ENCODE measurements at regions not wholly inside any gene's neighbourhood (a gene's known extent, or its start where the extent isn't known, plus 50 kb on each side); places are given as distances from the start of the nearest gene placed in this dataset.

DNA sequence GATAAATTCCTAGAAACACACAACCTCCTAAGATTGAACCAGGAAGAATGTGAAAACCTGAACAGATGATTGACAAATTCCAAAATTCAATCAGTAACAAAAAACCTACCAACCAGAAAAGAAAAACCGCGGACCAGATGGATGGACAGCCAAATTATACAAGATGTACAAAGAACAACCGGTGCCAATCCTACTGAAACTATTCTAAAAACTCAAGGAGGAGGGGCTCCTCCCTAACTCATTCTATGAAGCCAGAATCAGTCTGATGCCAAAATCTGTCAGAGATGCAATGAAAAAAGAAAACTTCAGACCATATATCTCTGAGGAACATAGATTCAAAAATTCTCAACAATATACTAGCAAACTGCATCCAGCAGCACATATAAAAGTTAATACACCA lies 262.4 kb upstream of the DAB1 start:
- DNase-seq = no peak

GRCh38 chr1:57683037-57683942 lies 259.4 kb upstream of the DAB1 start:
- DNase-seq = no peak

- no peak for DNase-seq
Observed at GRCh38 chr1:57678138-57678537, 254.3 kb upstream of the DAB1 start.

GRCh38 chr1:57675776-57676175 lies 251.9 kb upstream of the DAB1 start:
- DNase-seq = no peak

GRCh38 chr1:57674801-57675200 lies 250.9 kb upstream of the DAB1 start:
- no peak for DNase-seq

DNA sequence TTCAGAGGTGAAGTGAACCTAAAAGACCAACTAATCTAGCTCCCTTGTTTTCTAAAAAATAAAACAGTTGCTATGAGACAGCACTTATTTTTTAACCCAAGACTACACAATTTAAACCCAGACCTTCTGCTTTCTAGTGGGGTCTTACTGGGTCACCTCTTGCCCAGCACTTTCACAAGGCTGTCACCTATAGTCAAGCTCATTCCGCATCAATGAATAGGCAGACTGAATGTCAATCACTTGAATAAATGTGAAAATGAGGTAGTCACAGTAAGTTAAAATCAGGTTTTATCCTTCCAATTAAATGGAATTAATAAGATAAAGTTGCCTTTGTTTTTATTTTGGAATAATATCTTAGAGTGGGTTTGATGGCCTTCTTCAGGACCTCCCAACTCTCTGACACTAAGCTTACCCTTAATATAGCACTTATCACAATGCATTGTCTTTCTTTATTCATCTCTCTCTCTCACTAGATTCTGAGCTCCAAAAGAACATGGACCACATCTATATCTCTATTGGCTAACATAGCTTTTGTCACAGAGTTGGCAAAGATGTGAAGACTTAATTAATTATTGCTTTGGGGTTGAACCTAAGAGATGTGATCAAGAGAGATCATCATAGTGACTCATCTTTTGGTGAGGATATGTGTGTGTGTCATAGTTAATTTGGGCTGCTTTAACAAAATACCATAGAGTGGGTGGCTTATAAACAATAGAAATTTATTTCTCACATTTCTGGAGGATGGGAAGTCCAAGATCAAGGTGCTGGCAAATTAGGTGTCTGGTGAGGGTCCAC lies 248.7 kb upstream of the DAB1 start:
- no peak for DNase-seq

GRCh38 chr1:57671750-57672149 lies 247.9 kb upstream of the DAB1 start:
- DNase-seq = no peak

DNA sequence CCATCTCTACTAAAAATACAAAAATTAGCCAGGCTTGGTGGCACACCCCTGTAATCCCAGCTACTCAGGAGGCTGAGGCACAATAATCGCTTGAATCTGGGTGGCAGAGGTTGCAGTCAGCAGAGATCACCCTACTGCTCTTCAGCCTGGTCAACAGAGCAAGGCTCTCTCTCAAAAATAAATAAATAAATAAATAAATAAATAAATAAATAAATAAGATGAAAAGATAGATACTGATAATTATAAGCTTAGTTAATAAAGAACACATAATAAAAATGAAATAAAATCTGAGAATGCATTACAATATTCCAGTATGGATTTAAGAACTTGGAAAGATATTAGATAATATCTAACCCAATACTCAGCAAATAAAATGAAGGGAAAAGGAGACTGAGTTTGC lies 235.9 kb upstream of the DAB1 start:
- no peak for DNase-seq

DNA sequence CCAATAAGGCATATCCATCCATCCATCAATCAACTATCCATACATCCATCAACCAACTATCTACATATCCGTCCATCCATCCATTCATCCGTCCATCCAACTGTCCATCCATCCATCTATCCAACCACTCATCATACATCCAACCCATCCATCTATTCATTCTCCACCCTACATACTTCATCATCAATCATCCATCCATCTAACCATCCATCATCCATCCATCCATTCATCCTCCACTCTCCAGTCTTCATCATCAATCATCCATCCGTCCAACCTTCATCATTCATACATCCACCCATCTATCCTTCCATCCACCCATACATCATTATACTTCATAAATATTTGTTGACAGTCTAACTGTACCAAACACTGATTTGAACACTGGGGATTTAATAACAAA lies 231.3 kb upstream of the DAB1 start:
- no peak for DNase-seq

GRCh38 chr1:57644667-57645066 lies 220.8 kb upstream of the DAB1 start:
- DNase-seq = no peak

- DNase-seq = no peak
Observed at GRCh38 chr1:57638239-57638638, 214.4 kb upstream of the DAB1 start.

DNA sequence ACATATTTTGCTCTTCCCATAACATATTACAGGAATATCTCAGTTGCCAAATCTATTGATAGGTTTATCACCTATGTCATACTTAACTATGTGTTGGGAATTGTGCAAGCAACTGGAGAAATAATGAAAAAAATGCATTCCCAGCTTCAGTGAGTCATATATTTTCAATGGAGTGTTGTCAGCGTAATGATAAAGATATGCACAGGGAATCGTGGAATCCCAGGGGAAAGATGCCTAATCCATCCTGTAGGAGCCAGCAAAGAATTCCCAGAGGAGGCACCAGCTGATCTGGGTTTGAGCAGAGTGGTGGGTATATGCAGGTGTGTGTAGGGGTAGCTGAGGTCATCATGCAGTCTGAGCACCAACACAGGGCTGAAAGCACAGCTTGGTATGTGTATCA lies 213.3 kb upstream of the DAB1 start:
- no peak for DNase-seq

DNA sequence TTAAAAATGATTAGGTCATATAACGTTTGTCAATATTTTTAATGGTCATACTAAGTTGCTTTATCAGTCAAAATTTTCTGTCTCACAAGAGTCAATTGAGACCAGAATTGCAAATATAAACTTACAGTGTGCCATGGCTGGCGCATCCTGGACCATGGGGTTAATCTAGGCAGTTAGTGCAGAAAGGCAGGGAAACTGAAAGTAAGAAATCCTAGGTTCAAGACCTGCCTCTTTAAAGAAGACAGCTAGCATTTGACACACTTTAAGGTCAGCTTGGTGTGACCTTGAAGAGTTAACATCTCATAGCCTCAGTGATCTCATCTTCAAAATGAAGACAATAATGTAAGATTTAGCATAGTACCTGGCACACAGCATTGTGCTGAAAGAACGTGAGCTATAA lies 210.0 kb upstream of the DAB1 start:
- no peak for DNase-seq

DNA sequence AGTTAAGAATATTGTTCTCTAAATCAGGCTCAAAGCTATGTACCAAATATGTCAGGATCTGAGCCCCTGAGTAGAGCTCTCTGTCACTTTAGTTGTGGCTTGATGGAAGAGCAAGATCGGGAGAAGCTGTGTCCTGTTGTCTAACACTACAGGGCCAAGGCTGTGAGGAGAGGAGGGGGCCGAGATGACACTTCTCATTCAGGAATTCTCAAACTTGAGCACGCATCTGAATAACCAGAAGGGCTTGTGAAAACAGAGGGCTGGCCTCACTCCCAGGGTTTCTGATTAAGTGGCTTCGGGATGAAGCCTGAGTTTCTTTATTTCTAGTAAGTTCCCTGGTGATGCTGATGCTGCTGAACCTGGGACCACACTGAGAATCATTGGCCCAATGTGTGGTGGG lies 209.2 kb upstream of the DAB1 start:
- DNase-seq = no peak

- no peak for DNase-seq
Observed at GRCh38 chr1:57632401-57632800, 208.5 kb upstream of the DAB1 start.

GRCh38 chr1:57627612-57628011 lies 203.8 kb upstream of the DAB1 start:
- no peak for DNase-seq

DNA sequence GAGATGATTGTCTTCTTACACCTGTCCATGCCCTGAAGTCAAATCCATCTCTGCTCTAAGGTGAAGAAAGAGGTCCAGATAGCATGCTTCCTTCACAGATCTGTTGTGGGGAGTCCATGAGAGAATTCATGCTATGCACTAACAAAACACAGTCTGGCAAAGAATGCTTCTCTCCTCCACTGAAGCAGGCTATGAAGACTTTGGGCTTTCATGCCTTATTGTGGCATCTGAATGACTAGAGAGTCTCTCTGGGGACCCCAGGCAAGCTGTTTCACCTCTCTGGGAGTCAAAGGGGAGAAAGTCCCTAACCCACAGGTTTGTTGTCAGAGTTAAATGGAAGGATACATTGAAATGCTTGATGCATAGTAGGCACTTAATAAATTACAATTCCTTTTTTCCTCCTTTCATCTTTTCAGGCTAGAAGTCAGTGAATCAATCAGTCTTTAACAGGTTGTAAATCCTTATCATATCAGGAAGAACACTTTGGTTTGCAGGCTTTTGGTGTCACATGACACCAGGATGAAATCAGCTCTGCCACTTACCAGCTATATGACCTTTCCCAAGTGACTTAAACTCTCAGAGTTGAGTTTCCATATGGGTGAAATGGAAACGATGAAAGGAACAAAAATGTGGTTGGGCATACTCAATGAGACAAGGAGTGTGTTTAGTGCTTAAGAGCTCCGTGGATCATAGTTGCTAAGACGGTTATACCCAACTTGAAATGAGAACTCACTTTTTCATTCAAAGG lies 200.1 kb upstream of the DAB1 start:
- DNase-seq = no peak

DNA sequence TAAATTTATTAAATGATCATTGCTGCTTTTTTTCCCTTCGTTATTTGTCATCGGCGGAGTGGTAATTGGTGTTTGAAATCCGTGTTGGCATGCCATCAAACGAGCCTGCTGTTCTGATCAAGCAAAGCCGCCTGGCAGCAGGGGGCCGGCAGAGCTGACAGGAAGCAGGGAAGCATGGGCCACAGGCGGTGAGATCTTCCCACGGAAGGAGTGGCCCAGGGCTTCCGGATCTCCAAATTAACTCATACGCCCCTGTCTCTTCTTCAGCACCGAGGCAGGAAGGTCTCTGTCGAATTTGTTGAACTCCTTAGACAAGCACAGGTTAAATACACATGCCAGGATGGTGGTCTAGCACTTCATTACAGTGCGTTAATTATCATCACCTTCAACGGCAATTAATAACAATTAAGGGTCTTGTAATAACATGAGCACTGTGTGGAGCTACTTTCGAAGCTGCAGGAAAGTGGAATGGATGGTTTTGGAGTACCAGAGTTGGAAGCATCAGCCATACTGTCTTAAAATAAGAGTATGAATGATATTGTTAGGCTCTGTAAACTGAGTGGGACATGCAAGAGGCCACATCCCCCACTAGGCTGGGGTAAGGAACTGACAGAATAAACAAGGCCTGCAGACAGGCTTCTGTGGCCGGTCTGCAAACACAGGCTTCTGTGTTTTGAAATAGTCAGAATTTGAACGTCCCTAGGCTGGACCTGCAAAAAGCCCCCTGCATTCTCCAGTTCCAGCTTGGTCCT lies 199.4 kb upstream of the DAB1 start:
- DNase-seq = no peak

- DNase-seq = no peak
Observed at GRCh38 chr1:57621776-57622175, 197.9 kb upstream of the DAB1 start.

GRCh38 chr1:57620605-57621004 lies 196.7 kb upstream of the DAB1 start:
- DNase-seq = no peak

DNA sequence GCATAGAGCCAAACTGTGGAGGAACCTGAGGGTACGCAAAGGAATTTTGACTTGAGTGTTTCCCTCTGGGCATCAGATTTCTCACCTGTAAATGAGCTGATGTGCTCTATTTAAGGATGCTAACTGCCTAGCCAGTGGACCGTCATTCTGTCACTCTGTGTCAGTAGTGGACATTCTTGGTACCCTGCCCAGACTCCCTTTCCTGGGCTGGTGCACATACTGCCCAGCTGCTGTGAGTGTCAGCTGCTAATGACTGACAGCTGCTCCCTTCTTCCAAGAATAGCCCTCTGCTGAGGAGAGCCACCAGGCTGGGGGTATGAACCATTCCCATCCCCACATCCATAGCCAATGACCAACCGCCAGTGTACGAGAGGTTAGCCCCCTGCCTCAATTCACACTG lies 193.1 kb upstream of the DAB1 start:
- no peak for DNase-seq

DNA sequence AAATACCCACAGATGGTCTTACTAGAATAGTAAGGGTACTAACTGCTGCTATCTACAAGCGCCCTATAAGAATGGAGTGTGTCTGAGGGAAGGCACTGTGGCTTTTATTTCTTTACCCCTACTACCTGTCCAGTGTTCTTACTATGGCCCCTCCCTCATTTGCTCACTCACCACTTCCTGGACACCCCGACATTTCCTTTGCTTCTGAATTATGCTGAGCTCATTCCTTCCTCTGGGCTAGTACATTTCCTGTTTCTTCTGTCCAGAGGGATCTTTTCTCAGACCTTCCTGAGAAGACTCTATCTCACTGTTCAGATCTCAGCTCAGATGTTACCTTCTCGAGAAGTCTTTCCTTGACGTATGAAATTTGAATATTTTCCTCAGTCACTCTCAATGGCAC lies 192.1 kb upstream of the DAB1 start:
- DNase-seq = no peak

DNA sequence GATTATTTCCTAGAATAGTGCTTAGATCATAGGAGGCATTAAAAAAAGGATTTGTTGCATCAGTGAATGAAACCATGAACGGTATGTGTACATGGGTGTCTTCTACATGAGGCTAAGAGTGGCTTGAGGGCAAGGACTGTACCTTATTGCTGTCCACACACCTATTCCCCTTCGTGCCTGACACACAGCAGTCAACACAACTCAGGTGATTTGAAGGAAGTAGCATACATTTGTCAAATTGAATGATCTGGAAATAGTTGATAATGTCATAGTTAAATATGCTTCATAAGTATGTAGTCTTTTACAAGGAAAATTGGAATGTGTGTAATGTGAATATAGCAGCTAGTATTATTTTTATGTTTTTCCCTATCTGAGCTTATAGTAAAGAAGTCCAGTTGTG lies 189.0 kb upstream of the DAB1 start:
- DNase-seq = no peak

Measured in HCEC 1CT (cell line).